H1 (cell line): ENCODE measurements at regions not wholly inside any gene's neighbourhood (a gene's known extent, or its start where the extent isn't known, plus 50 kb on each side); places are given as distances from the start of the nearest gene placed in this dataset.

ENCODE experiments used
- CTCF ChIA-PET: fragments of 300-600 bp; sonication (Branson Sonifier 250); formaldehyde crosslinking; loops from one replicate; lab custom pipeline; 2021; ENCODE audit not compliant: partially characterized antibody; lab: Charles Lee
- POLR2A ChIA-PET: fragments of 300-600 bp; sonication (Branson Sonifier 250); formaldehyde crosslinking; loops from one replicate; lab custom pipeline; 2021; ENCODE audit warnings: inconsistent platforms; ENCODE audit not compliant: partially characterized antibody; lab: Charles Lee
- DNase-seq, 2 experiments: peaks; one replicate each; pipeline versions ENCODE4 v3.0.0 to v3.0.0-alpha.2; 2010 to 2022; ENCODE audit warnings: low spot score in 2 of 2, low read depth in 1 of 2, mixed read lengths in 1 of 2
- FAIRE-seq: peaks from 2 replicates; lab custom pipeline; 2011; peaks lifted over from hg19 to GRCh38; lab: Jason Lieb, UNC
- H2AFZ ChIP-seq: 2 replicates; pipeline ENCODE4 v1.8.1; 2012; ENCODE audit warnings: low read length, inconsistent platforms
- H2AK5ac ChIP-seq: 2 replicates; pipeline ENCODE4 v1.6.1; 2013; ENCODE audit warnings: low read depth, low read length
- H2BK120ac ChIP-seq: replicated peaks from 2 replicates; pipeline ENCODE3; 2013; ENCODE audit warnings: low read depth, low read length, inconsistent platforms
- H2BK12ac ChIP-seq: 2 replicates; pipeline ENCODE4 v1.6.1; 2013; ENCODE audit warnings: low read depth, low read length
- H2BK15ac ChIP-seq: 2 replicates; pipeline ENCODE4 v1.6.1; 2013; ENCODE audit warnings: low read length
- H2BK20ac ChIP-seq: 2 replicates; pipeline ENCODE4 v1.6.1; 2013; ENCODE audit warnings: low read length
- H2BK5ac ChIP-seq: 2 replicates; pipeline ENCODE4 v1.6.1; 2013; ENCODE audit warnings: low read depth, low read length
- H3K14ac ChIP-seq: 2 replicates; pipeline ENCODE4 v1.6.1; 2013; ENCODE audit warnings: inconsistent platforms; ENCODE audit not compliant: insufficient read length
- H3K18ac ChIP-seq: 2 replicates; pipeline ENCODE4 v1.6.1; 2013; ENCODE audit warnings: low read length; ENCODE audit errors: extremely low read depth
- H3K23ac ChIP-seq: 2 replicates; pipeline ENCODE4 v1.6.1; 2013; ENCODE audit warnings: inconsistent platforms; ENCODE audit not compliant: insufficient read length
- H3K23me2 ChIP-seq: 2 replicates; pipeline ENCODE4 v1.6.1; 2013; ENCODE audit warnings: low read depth, low read length
- H3K27ac ChIP-seq: 2 replicates; pipeline ENCODE4 v1.6.1; 2011; ENCODE audit warnings: low read depth, low read length, inconsistent platforms
- H3K27me3 ChIP-seq, 4 experiments: replicated peaks in 1 of 4; 1 replicate in 1 of 4; 2 replicates in 3 of 4; pipeline versions ENCODE4 v1.6.1 to v1.8.1; 2011 to 2013; ENCODE audit warnings: low read length in 3 of 4, mild to moderate bottlenecking in 3 of 4, inconsistent platforms in 2 of 4, mixed read lengths in 2 of 4, moderate library complexity in 1 of 4; ENCODE audit not compliant: control insufficient read depth in 3 of 4, insufficient read depth in 3 of 4; ENCODE audit errors: extremely low read depth in 1 of 4
- H3K36me3 ChIP-seq, 4 experiments: 2 replicates each; pipeline versions ENCODE4 v1.6.1 to v1.8.1; 2011 to 2013; ENCODE audit warnings: mild to moderate bottlenecking in 4 of 4, low read length in 3 of 4, moderate library complexity in 2 of 4, control low read depth in 1 of 4, inconsistent platforms in 1 of 4; ENCODE audit not compliant: insufficient read depth in 4 of 4, control insufficient read depth in 2 of 4
- H3K4ac ChIP-seq: replicated peaks from 2 replicates; pipeline ENCODE3; 2013; ENCODE audit warnings: low read length, low read depth, mixed read lengths, inconsistent platforms; ENCODE audit not compliant: insufficient read length
- H3K4me1 ChIP-seq, 4 experiments: replicated peaks in 1 of 4; 1 replicate in 1 of 4; 2 replicates in 3 of 4; pipeline versions ENCODE4 v1.6.1 to v1.8.1; 2011 to 2013; ENCODE audit warnings: low read length in 3 of 4, inconsistent platforms in 2 of 4, mixed read lengths in 1 of 4; ENCODE audit not compliant: insufficient read depth in 4 of 4, control insufficient read depth in 3 of 4
- H3K4me2 ChIP-seq, 2 experiments: 2 replicates each; pipeline versions ENCODE4 v1.6.1 to v1.8.1; 2011 to 2013; ENCODE audit warnings: low read depth in 2 of 2, low read length in 2 of 2, control low read depth in 1 of 2, inconsistent platforms in 1 of 2, mild to moderate bottlenecking in 1 of 2; ENCODE audit not compliant: insufficient read depth in 1 of 2
- H3K4me3 ChIP-seq, 4 experiments: fragments of 200-600, 300-600 bp in 1 of 4; sonication (generic), shearing (Covaris generic), sonication (Bioruptor Twin) in 1 of 4; 2 replicates each; pipeline versions ENCODE4 v1.5.1 to v1.8.1; 2011 to 2016; ENCODE audit warnings: low read length in 4 of 4, low read depth in 3 of 4, control low read depth in 2 of 4, inconsistent platforms in 2 of 4, mild to moderate bottlenecking in 2 of 4, mixed read lengths in 1 of 4, moderate library complexity in 1 of 4; ENCODE audit not compliant: insufficient read depth in 2 of 4; ENCODE audit errors: extremely low read depth in 1 of 4
- H3K56ac ChIP-seq: replicated peaks from 2 replicates; pipeline ENCODE3; 2013; ENCODE audit warnings: low read depth, mild to moderate bottlenecking, mixed read lengths, low read length, inconsistent platforms; ENCODE audit not compliant: insufficient read length
- H3K79me1 ChIP-seq: 2 replicates; pipeline ENCODE4 v1.6.1; 2013; ENCODE audit warnings: low read depth, low read length, control low read depth
- H3K79me2 ChIP-seq, 2 experiments: 2 replicates each; pipeline versions ENCODE4 v1.6.1 to v1.8.1; 2012 to 2013; ENCODE audit warnings: low read length in 2 of 2, mild to moderate bottlenecking in 2 of 2, inconsistent platforms in 1 of 2; ENCODE audit not compliant: insufficient read depth in 2 of 2, control insufficient read depth in 1 of 2
- H3K9ac ChIP-seq, 4 experiments: replicated peaks in 1 of 4; 1 replicate in 1 of 4; 2 replicates in 3 of 4; pipeline versions ENCODE4 v1.6.1 to v1.8.1; 2011 to 2013; ENCODE audit warnings: low read depth in 3 of 4, low read length in 3 of 4, control low read depth in 2 of 4, mild to moderate bottlenecking in 2 of 4, moderate library complexity in 2 of 4, inconsistent platforms in 1 of 4; ENCODE audit errors: extremely low read depth in 1 of 4
- H3K9me3 ChIP-seq, 2 experiments: 2 replicates each; pipeline versions ENCODE4 v1.6.1 to v1.8.1; 2012 to 2013; ENCODE audit warnings: mild to moderate bottlenecking in 2 of 2, moderate library complexity in 2 of 2, control low read depth in 1 of 2, inconsistent platforms in 1 of 2, low read depth in 1 of 2, low read length in 1 of 2, mixed read lengths in 1 of 2; ENCODE audit not compliant: insufficient read depth in 2 of 2
- H4K20me1 ChIP-seq, 2 experiments: replicated peaks in 1 of 2; 2 replicates each; pipeline versions ENCODE3 to v1.8.1; 2011 to 2013; ENCODE audit warnings: inconsistent platforms in 2 of 2, low read length in 2 of 2, mild to moderate bottlenecking in 1 of 2; ENCODE audit not compliant: insufficient read depth in 2 of 2, control insufficient read depth in 1 of 2
- H4K5ac ChIP-seq: 2 replicates; pipeline ENCODE4 v1.6.1; 2013; ENCODE audit warnings: low read length, low read depth, mixed read lengths, inconsistent platforms; ENCODE audit not compliant: insufficient read length
- H4K8ac ChIP-seq: 2 replicates; pipeline ENCODE4 v1.8.0; 2013; ENCODE audit warnings: mild to moderate bottlenecking, moderate library complexity, low read length, inconsistent platforms; ENCODE audit not compliant: insufficient read depth; ENCODE audit errors: extremely low read depth
- H4K91ac ChIP-seq: replicated peaks from 2 replicates; pipeline ENCODE3; 2013; ENCODE audit warnings: low read length, mixed read lengths, inconsistent platforms; ENCODE audit not compliant: insufficient read length
- CREB1 ChIP-seq: IDR thresholded peaks from 2 replicates; pipeline ENCODE4 v1.6.1; 2012; ENCODE audit warnings: inconsistent platforms
- CTBP2 ChIP-seq: IDR thresholded peaks from 2 replicates; pipeline ENCODE4 v1.7.0; 2011; ENCODE audit warnings: borderline replicate concordance, mild to moderate bottlenecking, moderate library complexity, mixed read lengths, low read length; ENCODE audit not compliant: insufficient read depth, insufficient read length
- GABPA ChIP-seq: IDR thresholded peaks from 2 replicates; pipeline ENCODE4 v1.6.1; 2011; ENCODE audit warnings: mild to moderate bottlenecking, low read length, moderate library complexity, borderline replicate concordance; ENCODE audit not compliant: insufficient read depth
- GTF2F1 ChIP-seq: IDR thresholded peaks from 2 replicates; pipeline ENCODE4 v1.6.1; 2012; ENCODE audit warnings: low read depth, low read length, improper control_type of control experiment, borderline replicate concordance
- KDM1A ChIP-seq: fragments of 200-600, 300-600 bp; sonication (generic); IDR thresholded peaks from 2 replicates; pipeline ENCODE4 v1.7.1; 2016; ENCODE audit warnings: mild to moderate bottlenecking, low read length, borderline replicate concordance
- KDM4A ChIP-seq: IDR thresholded peaks from one replicate; pipeline ENCODE4 v1.7.1; 2012; ENCODE audit warnings: low read depth, mild to moderate bottlenecking, moderate library complexity, low read length, inconsistent platforms; ENCODE audit not compliant: severe bottlenecking
- NRF1 ChIP-seq: IDR thresholded peaks from 2 replicates; pipeline ENCODE4 v1.6.1; 2011; ENCODE audit warnings: mild to moderate bottlenecking, low read depth, low read length, improper control_type of control experiment
- RAD21 ChIP-seq, 2 experiments: IDR thresholded peaks in 1 of 2; conservative IDR thresholded peaks in 1 of 2; 2 replicates each; pipeline ENCODE4 v1.6.1; 2011; ENCODE audit warnings: low read depth in 2 of 2, low read length in 2 of 2, improper control_type of control experiment in 1 of 2, inconsistent platforms in 1 of 2, mild to moderate bottlenecking in 1 of 2, moderate library complexity in 1 of 2
- SIN3A ChIP-seq, 2 experiments: IDR thresholded peaks in 1 of 2; conservative IDR thresholded peaks in 1 of 2; 2 replicates each; pipeline ENCODE4 v1.6.1; 2011 to 2012; ENCODE audit warnings: low read length in 2 of 2, improper control_type of control experiment in 1 of 2, low read depth in 1 of 2, mild to moderate bottlenecking in 1 of 2
- SRF ChIP-seq: IDR thresholded peaks from 2 replicates; pipeline ENCODE4 v1.6.1; 2011; ENCODE audit warnings: mild to moderate bottlenecking, low read depth, low read length, moderate library complexity
- TEAD4 ChIP-seq: IDR thresholded peaks from 2 replicates; pipeline ENCODE4 v1.6.1; 2012; ENCODE audit warnings: low read depth, low read length, inconsistent platforms, mixed read lengths
- USF2 ChIP-seq: IDR thresholded peaks from 2 replicates; pipeline ENCODE4 v1.6.1; 2011; ENCODE audit warnings: low read length, improper control_type of control experiment
- WGBS, 2 experiments: shearing (Covaris generic) in 1 of 2; methylation state at CpG; one replicate each; pipeline versions ENCODE4 v1.1.6 to v1.1.7; 2013 to 2015; ENCODE audit warnings: low lambda C conversion rate in 2 of 2, mixed read lengths in 2 of 2, inconsistent platforms in 1 of 2, low coverage in 1 of 2, missing lambda C conversion rate in 1 of 2; ENCODE audit not compliant: insufficient replicate concordance in 2 of 2, insufficient coverage in 1 of 2, insufficient read length in 1 of 2; ENCODE audit errors: extremely low coverage in 1 of 2, missing lambda C conversion rate in 1 of 2; 5-methylcytosine and 5-hydroxymethylcytosine counted together

- CTCF ChIA-PET: interaction anchor here (0.6 to 1.8 kb wide), 13 partner anchors 9 to 476 kb away, joined by 3 to 17 read pairs (median 3); no protein-coding TSS in a partner anchor
- Histone ChIP-seq H3K23me2 (no peaks in the 10 kb centered on the region), H3K4me3 (no peak overlapping the region), H3K4ac (no peak overlapping the region), H2BK120ac (no peak overlapping the region), H3K9me3 (peaks cover 16 to 45% of the 10 kb centered on the region in 2 experiments; a peak in 3 of 4 replicates), H3K4me2 (no peak overlapping the region), H3K36me3 (no peaks in the 10 kb centered on the region), H2BK20ac (no peak overlapping the region), H3K18ac (no peak overlapping the region), H4K8ac (no peak overlapping the region), H3K4me1 (peaks cover 0 to 3% (median 0%) of the 10 kb centered on the region in 4 experiments; a peak in 1 of 7 replicates), H2AK5ac (no peak overlapping the region), H4K91ac (no peak overlapping the region), H3K56ac (no peak overlapping the region), H2BK15ac (no peak overlapping the region), H4K20me1 (no peaks in the 10 kb centered on the region), H3K79me2 (no peaks in the 10 kb centered on the region), H3K27ac (no peak overlapping the region), H4K5ac (no peak overlapping the region), H3K14ac (no peak overlapping the region), H3K23ac (no peak overlapping the region), H3K79me1 (no peaks in the 10 kb centered on the region), H3K27me3 (no peaks in the 10 kb centered on the region), H2BK12ac (no peak overlapping the region), H3K9ac (no peak overlapping the region), H2BK5ac (no peak overlapping the region), H2AFZ (no peak overlapping the region)
- FAIRE-seq (no peak), DNase-seq (no peak)
- POLR2A ChIA-PET: interaction anchor here (0.8 kb wide), 1 partner anchor 31 kb away, joined by 3 read pairs; no protein-coding TSS in a partner anchor
- 56% methylated on average over 3 of the region's 3 CpGs; no CpG with 5 or more reads in 1 of the 2 experiments for WGBS, 2 experiments
- TF ChIP-seq TEAD4 (no peak), GABPA (no peak), RAD21 (IDR thresholded peaks at IDR 0.05 in 1 of 2, conservative IDR thresholded peaks at IDR 0.05 in 1 of 2; ENCODE audit: low read depth in 2 of 2, low read length in 2 of 2) (peak; percentile 26 to 28; a peak in 3 of 4 replicates), SIN3A (conservative IDR thresholded peaks at IDR 0.05 in 1 of 2, IDR thresholded peaks at IDR 0.05 in 1 of 2; ENCODE audit: low read depth in 1 of 2, low read length in 2 of 2) (no peak), CTBP2 (no peak), USF2 (no peak), SRF (no peak), CREB1 (no peak), GTF2F1 (no peak), KDM4A (no peak), NRF1 (no peak), KDM1A (no peak)
These were observed 120.3 kb upstream of the FOXK1 start for GRCh38 chr7:4561795-4562194.
